ENCODE measurements at regions not wholly inside any gene's neighbourhood (a gene's known extent, or its start where the extent isn't known, plus 50 kb on each side); places are given as distances from the start of the nearest gene placed in this dataset.
A peak's percentile ranks its signal among the peaks of the same experiment; 100 is the strongest.

DNA sequence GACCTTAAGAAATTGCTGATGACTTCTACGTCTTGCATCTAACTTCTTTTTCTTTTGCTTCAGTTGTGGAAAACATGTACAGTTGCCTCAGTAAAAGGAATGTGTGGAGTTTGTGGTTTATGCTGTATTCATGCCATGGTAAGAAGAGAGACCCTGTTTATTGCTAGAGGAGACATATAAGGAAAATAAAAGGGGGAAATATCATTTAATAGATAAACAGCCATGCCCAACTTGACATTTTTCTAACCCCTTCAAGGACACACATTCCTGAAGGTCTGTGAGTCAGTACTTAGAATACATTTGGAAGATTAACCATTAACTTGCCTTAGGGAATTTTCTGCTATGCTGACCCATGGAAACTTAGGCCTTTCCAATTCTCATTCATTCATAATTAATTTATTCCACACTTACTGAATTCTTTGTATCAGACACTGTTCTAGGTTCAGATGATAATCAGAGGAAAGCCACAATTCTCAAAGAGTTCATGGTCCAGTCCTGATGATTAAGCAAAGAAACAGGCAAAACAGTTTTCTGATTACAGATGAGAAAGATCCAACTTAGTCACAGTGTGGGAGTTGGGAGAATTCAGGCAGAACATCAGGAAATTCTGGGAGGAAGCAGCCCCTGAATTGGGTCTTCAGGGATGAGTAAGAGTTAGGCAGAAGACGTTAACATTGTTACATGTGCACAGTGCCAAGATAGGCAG is 329.8 kb upstream of the RASGRP1 start:
- DNase-seq = peak; percentile 95

GRCh38 chr15:38895326-38896255 is 331.0 kb upstream of the RASGRP1 start:
- peak; percentile 92 for DNase-seq

DNA sequence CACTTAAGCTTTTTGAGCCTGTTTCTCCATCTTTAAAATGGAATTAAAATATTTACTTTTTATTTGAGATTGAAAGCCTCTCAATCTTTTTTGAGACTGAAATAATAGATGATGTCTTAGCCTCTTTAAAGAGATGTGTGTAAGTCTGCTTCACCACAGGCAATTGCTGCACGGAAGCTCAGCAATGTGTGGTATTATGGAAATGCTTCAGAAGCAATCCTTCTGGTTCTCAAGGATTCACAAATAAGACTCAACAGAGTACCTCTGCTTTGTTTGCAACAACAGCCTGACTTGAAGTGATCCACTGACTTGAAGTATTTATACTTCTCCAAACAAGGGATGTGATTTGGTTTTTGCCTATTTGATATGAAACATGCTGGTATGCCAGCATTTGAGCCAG is 332.0 kb upstream of the RASGRP1 start:
- peak; percentile 40 for DNase-seq

DNA sequence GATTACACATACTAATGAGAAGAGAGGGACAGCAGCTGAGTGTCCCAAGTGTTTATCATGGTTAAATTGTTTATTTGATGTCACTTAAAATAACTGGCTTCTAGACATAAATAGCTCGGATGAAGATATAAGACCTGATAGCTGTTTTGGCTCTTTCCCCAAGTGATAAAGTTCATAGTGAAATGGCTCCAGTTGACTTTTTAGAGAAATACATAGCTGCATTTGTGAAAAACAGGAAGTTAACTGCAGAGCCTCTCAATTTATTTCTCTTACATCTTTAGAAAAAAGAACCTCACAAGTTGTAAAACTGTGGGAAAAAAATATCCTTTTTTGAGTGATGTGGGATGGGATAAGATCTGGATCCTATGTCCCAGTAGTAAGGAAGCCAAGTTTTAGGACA is 332.9 kb upstream of the RASGRP1 start:
- no peak for DNase-seq

- no peak for DNase-seq
Observed at GRCh38 chr15:38898236-38898635, 333.6 kb upstream of the RASGRP1 start.

- peak; percentile 55 for DNase-seq
Observed at GRCh38 chr15:38899300-38899699, 334.7 kb upstream of the RASGRP1 start.

- no peak for DNase-seq
Observed at GRCh38 chr15:38904298-38904697, 339.7 kb upstream of the RASGRP1 start.

GRCh38 chr15:38905632-38906031 is 341.0 kb upstream of the RASGRP1 start:
- DNase-seq = peak; percentile 44

DNA sequence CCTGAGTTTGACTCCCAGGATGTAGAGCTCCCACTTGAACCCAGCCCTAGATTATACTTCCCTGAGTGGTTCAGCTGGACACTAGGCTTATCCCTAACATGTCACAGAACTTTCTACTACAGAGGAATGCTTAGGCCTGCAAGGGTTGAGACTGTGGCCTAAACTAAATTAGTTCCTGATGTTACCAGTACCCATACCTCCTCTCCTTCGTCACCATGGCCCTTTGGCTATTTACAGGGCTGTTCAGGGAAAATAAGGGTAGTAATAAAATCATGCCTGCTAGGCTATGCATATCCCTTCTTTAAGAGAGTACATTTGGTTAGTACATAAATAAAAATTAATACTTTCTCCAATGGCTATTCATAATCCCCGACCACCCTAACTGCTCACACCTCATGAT is 356.4 kb upstream of the RASGRP1 start:
- DNase-seq = no peak

DNA sequence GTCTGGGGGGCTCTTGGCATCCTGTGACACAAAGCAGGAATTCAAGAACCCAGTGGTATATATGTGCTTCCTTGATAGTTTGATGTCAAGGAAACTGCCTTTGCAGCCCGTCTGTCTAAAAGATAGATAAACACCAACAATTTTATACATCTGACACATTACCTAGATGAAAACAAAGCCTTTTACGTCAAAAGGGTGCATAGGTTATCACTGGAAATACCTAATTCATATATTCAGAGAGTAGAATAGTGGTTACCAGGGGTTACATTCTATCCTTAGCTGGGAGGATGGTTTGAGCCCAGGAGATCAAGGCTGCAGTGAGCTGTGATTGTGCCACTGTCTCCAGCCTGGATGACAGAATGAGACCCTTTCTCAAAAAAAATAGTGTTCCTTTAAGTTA is 356.9 kb upstream of the RASGRP1 start:
- no peak for DNase-seq

DNA sequence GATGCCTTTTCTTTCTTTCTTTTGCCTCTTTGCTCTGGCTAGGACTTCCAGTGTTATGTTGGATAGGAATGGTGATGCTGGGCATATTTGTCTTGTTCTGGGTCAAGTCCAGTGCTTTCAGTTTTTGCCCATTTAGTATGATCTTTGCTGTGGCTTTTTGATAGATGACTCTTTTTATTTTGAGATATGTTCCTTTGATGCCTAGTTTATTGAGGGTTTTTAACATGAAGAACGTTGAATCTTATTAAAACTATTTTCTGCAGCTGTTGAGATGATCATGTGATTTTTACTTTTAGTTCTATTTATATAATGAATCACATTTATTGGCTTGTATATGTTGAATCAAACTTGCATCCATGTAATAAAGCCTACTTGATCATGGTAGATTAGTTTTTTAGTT is 363.8 kb upstream of the RASGRP1 start:
- no peak for DNase-seq

DNA sequence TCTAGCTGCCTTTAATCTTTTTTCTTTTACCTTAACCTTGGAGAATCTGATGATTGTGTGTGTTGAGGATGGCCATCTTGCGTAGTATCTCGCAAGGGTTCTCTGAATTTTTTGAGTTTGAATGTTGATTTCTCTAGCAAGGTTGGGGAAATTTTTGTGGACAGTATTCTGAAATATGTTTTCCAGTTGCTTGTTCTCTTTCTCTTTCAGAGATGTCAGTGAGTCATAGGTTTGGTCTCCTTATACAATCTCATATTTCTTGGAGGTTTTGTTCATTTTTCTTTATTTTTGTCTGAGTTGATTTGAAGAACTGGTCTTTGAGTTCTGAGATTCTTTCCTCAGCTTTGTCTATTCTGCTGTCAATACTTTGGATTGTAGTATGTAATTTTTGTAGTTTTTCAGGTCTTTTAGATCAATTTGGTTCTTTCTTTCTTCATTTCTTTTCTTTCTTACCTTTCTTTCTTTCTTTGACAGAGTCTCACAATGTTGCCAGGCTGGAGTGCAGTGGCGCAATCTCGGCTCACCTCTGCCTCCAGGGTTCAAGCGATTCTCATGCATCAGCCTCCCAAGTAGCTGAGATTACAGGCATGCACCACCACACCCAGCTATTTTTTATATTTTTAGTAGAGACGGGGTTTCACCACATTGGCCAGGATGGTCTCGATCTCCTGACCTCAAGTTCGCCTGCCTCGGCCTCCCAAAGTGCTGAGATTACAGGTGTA is 366.4 kb upstream of the RASGRP1 start:
- DNase-seq = peak; percentile 65

DNA sequence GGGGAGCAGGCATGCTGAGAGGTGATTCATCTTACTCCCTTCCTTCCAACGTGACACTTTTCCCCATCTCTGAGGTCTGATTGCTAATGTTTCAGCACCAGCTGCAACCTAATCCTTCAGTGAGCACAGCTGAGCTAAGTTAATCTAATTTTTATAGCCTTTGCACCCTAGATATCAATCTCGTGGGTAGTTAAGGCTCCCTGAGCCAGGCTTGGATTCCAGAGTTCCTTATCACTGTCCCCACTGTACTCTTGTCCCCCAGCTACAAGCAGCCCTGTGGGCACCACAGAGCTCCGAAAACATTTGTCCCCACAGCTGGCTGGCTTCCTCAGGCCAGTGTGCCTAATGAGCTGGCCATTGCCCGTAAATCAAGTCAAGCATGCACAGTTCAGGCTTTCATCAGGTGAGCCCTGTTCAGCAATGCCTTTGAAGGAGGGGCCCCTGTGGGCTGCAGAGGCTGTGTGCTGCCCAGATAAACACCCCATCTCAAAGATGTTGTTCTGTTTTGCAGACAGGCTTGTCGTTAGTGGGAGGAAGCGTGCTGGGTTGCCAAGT is 376.9 kb upstream of the RASGRP1 start:
- DNase-seq = peak; percentile 49

DNA sequence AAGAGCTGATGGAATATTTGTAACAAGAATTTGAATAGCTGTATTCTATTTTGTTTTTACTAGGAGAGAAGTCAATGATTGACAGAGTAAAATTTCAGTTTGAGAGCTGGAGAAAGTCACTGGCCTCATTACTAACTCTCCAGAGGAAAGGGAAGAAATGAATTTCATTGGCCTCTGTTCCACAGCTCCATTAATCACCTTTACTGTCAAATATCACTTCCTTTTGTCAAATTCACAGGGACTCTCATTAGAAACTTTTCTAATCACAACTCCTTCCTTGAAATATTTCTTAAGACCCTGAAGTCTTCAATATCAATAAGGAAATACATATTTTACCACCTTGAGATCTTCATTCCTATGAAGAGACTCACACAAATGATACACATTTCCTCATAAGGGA is 379.9 kb upstream of the RASGRP1 start:
- DNase-seq = no peak

GRCh38 chr15:38945551-38946298 is 381.1 kb upstream of the RASGRP1 start:
- no peak for DNase-seq

DNA sequence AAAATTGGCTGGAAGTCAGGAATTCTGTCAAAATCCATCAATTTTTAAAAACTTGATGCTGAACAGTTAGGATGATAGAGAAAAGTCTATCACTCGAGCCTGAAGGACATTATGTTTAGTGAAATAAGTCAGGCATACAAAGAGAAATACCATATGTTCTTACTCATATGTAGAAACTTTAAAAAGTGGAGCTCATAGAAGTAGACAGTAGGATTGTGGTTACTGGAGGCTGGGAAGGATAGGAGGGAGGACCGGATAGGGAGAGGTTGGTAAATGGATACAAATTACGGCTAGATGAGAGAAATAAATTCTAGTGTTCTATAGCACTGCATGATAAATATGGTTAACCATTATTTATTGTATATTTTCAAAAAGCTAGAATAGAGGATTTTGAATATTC is 389.5 kb upstream of the RASGRP1 start:
- DNase-seq = peak; percentile 33

GRCh38 chr15:38961456-38961855 is 396.8 kb upstream of the RASGRP1 start:
- DNase-seq = no peak

GRCh38 chr15:38961931-38962330 is 397.3 kb upstream of the RASGRP1 start:
- peak; percentile 39 for DNase-seq

DNA sequence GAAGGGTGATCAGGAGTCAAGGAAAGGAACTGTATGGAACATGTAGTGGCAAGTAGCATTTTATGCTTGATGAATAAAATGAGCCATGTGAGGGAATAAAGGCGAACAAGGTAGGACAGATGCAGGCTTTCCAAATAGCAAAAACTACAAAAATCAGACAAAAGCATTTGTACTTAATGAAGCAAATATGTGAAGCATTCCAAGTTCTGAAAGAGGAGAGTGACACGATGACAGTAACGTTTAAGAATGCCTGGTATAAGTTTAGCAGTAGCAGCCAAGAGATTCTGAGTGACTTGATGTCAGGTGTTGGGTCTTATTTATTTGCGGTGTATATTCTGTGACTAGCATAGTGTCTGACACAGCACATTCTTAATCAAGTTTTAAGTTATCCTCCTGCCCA is 408.2 kb upstream of the RASGRP1 start:
- peak; percentile 44 for DNase-seq

DNA sequence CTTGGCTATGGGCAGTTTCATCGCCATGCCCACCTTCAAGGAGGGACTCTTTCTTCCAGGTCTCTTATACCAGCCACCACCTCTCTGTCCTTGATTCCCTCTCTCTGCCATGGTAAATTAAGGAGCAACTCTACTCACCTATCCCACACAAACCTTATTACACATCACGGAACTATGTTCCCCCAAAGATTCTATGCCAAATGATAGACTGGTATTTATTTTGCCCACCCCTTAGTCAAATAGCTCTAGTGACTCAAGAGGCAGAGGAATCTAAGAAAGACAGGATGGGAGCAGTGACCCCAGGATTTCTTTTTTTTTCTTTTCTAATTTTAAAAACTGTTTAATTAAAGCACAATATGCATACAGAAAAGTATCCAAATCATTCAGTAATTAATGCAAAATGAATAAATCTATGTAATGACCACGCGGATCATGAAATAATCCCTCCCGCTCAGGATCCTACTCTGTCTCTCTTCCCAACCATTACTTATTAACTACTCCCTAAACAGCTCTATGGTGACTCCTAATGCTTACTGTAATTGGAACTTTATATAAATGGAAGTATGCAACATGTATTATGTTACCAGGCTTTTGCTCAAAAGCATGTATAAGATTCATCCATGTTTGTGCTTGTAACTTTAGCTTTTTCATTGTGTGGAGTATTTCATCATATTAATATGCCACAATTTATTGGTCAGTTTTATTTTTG is 410.8 kb upstream of the RASGRP1 start:
- DNase-seq = no peak

GRCh38 chr15:38991126-38991525 is 426.5 kb upstream of the RASGRP1 start:
- DNase-seq = peak; percentile 65

Data from fibroblast of skin of abdomen (primary cell).